HEK293 (cell line): ENCODE measurements at regions not wholly inside any gene's neighbourhood (a gene's known extent, or its start where the extent isn't known, plus 50 kb on each side); places are given as distances from the start of the nearest gene placed in this dataset.

Source experiments
- CTCF ChIP-seq: fragments of 450-650 bp; formaldehyde crosslinking; IDR thresholded peaks from 2 replicates; pipeline ENCODE4 v1.5.1; 2016; ENCODE audit warnings: missing biosample characterization, missing genetic modification characterization
- MYNN ChIP-seq: fragments of 450-650 bp; formaldehyde crosslinking; IDR thresholded peaks from 2 replicates; pipeline ENCODE4 v1.5.1; 2016; ENCODE audit warnings: missing biosample characterization, missing genetic modification characterization, borderline replicate concordance
- ZNF223 ChIP-seq: fragments of 450-650 bp; formaldehyde crosslinking; IDR thresholded peaks from 2 replicates; pipeline ENCODE4 v1.5.1; 2016; ENCODE audit warnings: missing biosample characterization, missing genetic modification characterization
- ZNF23 ChIP-seq: fragments of 450-650 bp; formaldehyde crosslinking; IDR thresholded peaks from 2 replicates; pipeline ENCODE4 v1.5.1; 2016; ENCODE audit warnings: missing biosample characterization, missing genetic modification characterization, borderline replicate concordance
- ZNF426 ChIP-seq: fragments of 450-650 bp; formaldehyde crosslinking; IDR thresholded peaks from 2 replicates; pipeline ENCODE4 v1.5.1; 2017; ENCODE audit warnings: missing biosample characterization, missing genetic modification characterization, mild to moderate bottlenecking, inconsistent platforms, moderate library complexity
- ZNF704 ChIP-seq: fragments of 450-650 bp; formaldehyde crosslinking; IDR thresholded peaks from 2 replicates; pipeline ENCODE4 v1.5.1; 2016; ENCODE audit warnings: missing biosample characterization, missing genetic modification characterization
- ZNF76 ChIP-seq: fragments of 450-650 bp; formaldehyde crosslinking; IDR thresholded peaks from 2 replicates; pipeline ENCODE4; 2016; ENCODE audit warnings: low read depth, missing biosample characterization, missing genetic modification characterization, borderline replicate concordance

GRCh38 chr18:1311376-1311775 is 406.7 kb downstream of the ADCYAP1 start:
- TF ChIP-seq CTCF (tag by site-specific recombination) (no peak), ZNF223 (tag by site-specific recombination) (no peak), ZNF426 (tag by site-specific recombination) (no peak), ZNF704 (tag by site-specific recombination) (no peak), MYNN (tag by site-specific recombination) (no peak), ZNF76 (no peak), ZNF23 (tag by site-specific recombination) (no peak)
